ENCODE measurements at regions not wholly inside any gene's neighbourhood (a gene's known extent, or its start where the extent isn't known, plus 50 kb on each side); places are given as distances from the start of the nearest gene placed in this dataset.
"Not testable (repeated sequence)": the region's sequence is repeated elsewhere in the genome, so short reads cannot be mapped to it uniquely, and the experiment has no call there.

DNA sequence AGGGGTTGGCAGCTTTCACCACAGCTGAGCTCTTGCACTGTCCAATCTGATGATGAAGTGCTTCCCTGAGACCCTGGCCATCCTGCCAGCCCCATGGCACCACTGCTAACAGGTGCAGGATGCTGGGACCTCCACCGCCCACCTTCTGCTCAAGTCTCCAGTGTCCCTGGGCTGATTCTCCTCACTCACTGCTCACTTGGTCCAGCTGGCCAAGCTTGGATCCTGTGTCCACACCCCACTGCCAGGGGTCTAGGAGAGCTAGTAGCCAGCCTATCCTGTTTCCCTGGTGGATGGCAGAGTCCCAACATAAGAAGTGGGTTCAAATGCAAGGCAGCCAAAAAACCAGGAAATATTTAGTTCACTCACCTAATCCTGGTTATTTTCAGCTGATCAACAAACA, 217.2 kb upstream of the IRF2BP2 start:
- Mint-ChIP-seq H3K4me3 (no peak overlapping the region), H3K4me1 (peaks cover 44% of the 10 kb centered on the region), H3K9me3 (peaks cover 8% of the 10 kb centered on the region), H3K27ac (no peak overlapping the region), H3K27me3 (ENCODE audit: low read depth, poor library complexity) (peaks cover 16% of the 10 kb centered on the region), H3K36me3 (ENCODE audit: low read depth) (no peaks in the 10 kb centered on the region)
- DNase-seq: no peak
- TF ChIP-seq, protein P1, sequence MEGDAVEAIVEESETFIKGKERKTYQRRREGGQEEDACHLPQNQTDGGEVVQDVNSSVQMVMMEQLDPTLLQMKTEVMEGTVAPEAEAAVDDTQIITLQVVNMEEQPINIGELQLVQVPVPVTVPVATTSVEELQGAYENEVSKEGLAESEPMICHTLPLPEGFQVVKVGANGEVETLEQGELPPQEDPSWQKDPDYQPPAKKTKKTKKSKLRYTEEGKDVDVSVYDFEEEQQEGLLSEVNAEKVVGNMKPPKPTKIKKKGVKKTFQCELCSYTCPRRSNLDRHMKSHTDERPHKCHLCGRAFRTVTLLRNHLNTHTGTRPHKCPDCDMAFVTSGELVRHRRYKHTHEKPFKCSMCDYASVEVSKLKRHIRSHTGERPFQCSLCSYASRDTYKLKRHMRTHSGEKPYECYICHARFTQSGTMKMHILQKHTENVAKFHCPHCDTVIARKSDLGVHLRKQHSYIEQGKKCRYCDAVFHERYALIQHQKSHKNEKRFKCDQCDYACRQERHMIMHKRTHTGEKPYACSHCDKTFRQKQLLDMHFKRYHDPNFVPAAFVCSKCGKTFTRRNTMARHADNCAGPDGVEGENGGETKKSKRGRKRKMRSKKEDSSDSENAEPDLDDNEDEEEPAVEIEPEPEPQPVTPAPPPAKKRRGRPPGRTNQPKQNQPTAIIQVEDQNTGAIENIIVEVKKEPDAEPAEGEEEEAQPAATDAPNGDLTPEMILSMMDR (IDR thresholded peaks at IDR 0.05): no peak

DNA sequence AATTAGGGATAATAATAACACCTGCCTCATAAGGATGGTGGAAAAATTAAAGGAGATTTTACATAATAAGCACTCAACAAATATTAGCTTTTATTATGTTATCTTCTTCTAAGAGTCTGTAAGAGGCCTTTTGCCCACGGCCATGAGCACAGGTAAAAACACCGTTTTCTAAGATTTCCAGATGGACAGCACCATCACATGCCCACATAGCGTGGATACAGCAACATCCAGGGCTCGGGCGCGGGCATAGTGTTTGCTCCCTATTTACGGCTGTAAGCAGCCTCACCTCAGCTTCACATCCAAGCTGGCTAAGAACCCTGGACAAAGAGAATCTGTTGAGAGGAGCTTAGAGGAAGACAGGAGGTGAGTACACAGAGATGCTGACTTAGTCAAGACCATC, 216.4 kb upstream of the IRF2BP2 start:
- Mint-ChIP-seq H3K9me3 (peaks cover 8% of the 10 kb centered on the region), H3K36me3 (ENCODE audit: low read depth) (no peaks in the 10 kb centered on the region), H3K27me3 (ENCODE audit: low read depth, poor library complexity) (peaks cover 16% of the 10 kb centered on the region), H3K4me3 (no peak overlapping the region), H3K4me1 (peaks cover 44% of the 10 kb centered on the region), H3K27ac (no peak overlapping the region)
- TF ChIP-seq, protein P1 (IDR thresholded peaks at IDR 0.05): no peak
- DNase-seq: no peak

DNA sequence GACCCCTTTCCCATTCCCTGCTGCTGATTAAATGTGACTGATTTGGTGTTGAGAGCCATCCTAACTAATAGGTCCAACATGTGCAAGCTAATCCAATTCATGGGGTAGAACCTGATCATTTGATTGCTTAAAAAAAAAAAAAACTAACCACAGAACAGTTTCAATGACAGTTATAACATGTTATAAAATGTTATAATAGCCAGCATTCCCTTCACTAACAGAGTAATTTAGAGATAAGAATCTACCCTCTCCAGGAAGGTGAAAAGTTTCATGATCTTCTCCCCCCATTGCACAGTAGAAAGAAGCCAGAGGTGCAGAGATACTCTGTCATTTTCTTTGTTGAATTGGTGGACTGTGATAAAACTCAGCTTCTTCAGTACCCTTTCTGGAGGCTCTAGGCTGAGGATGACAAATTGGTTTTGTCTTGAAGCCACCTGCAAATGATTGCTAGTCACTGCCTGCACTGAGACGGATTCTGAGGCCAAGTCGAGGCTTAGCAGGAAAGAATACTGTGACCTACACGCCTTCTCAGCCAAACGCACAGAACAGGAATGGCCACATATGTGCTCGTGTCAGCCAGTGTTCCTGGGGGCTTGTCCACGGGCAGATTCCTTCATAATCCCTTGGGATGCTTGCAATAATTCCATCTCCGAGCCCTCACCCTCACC, 215.7 kb upstream of the IRF2BP2 start:
- DNase-seq: no peak
- H3K27ac Mint-ChIP-seq: no peak overlapping the region
- peaks cover 38% of the 10 kb centered on the region for H3K4me1 Mint-ChIP-seq
- H3K36me3 Mint-ChIP-seq (ENCODE audit: low read depth): no peaks in the 10 kb centered on the region
- TF ChIP-seq, protein P1 (IDR thresholded peaks at IDR 0.05): no peak
- peaks cover 15% of the 10 kb centered on the region for H3K27me3 Mint-ChIP-seq (ENCODE audit: low read depth, poor library complexity)
- H3K4me3 Mint-ChIP-seq: no peak overlapping the region
- H3K9me3 Mint-ChIP-seq: peaks cover 8% of the 10 kb centered on the region

DNA sequence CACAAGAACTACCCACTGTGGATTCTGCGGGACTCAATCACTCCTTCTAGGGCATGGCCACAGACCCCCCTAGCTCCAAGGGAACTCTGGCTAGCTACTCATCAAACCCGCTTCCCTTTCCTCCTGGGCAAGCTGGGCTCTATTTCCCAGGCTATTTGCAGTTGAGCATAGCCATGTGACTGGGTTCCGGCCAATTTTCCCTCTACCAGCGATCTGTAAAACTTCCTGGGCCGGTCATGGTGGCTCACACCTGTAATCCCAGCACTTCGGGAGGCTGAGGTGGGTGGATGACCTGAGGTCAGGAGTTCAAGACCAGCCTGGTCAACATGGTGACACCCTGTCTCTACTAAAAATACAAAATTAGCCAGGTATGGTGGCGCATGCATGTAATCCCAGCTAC, 214.9 kb upstream of the IRF2BP2 start:
- H3K27me3 Mint-ChIP-seq (ENCODE audit: low read depth, poor library complexity); H3K4me3 Mint-ChIP-seq; DNase-seq; H3K9me3 Mint-ChIP-seq; H3K27ac Mint-ChIP-seq; H3K36me3 Mint-ChIP-seq (ENCODE audit: low read depth): not testable (repeated sequence)
- H3K4me1 Mint-ChIP-seq: peaks cover 33% of the 10 kb centered on the region

DNA sequence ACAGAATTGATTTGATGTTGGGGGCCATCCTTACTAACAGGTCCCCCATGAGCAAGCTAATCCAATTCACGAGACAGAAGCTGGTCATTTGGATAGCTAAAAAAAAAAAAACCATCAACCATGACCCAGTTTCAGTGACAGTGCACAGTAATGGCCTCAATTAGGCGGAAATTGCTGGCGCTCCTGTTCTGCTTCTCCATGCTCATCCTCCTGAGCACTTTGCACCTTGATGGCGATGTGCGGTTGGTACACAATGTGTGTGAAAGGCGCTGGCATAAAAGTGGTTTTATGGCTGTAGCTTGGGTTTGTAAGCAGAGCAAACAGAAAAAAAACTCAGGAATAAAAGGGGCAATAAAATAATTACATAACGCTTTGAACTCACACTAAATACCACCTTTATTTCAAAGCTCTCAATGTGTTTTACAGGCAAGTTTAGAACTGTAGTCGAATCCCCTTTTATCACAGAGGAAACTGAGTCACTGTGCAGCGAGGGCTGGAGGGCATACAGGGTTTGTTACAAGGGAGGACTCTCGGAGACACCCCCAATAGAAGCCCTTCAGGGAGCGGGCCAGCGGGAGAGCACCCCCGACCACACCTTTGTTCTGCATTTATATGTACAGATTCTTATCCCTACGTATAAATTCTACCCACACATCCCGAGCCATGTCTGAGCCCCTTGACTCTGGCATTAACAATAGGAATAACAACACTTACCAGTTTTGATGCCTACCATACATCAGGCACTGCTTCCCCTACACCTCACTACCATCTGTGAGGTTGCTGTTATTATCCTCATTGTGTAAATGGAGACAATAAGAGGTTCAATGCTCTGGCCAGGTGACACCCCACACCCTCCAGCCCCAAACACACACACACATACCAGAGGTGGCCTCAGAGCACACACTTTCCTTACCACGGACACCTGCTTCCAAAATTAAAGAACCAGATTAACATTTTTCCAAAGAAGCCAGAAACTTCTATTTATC, 213.5 kb upstream of the IRF2BP2 start:
- Mint-ChIP-seq H3K36me3 (ENCODE audit: low read depth) (no peaks in the 10 kb centered on the region), H3K4me3 (no peak overlapping the region), H3K9me3 (no peaks in the 10 kb centered on the region), H3K27ac (no peak overlapping the region), H3K4me1 (peaks cover 33% of the 10 kb centered on the region), H3K27me3 (ENCODE audit: low read depth, poor library complexity) (peaks cover 5% of the 10 kb centered on the region)
- no peak for DNase-seq
- TF ChIP-seq, protein P1 (IDR thresholded peaks at IDR 0.05): no peak

DNA sequence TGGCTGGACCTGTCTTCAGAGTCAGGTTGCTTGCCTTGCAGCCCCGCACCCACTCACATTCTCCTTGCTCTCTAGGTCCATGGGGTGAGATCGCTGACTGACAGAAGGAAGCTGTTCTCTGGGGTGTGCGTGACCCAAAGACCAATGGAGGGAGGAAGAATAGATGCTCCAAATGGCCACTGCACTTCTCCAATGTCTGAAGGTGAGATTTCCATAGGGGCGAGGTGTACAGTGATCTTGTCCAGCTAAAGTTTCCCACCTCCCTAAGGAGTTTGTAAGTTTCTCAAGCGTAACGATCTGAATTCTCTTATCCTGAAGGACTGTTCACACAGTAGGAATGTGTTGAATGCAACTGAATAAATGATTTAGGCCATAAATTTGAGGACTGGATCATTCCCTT, 211.9 kb upstream of the IRF2BP2 start:
- H3K27me3 Mint-ChIP-seq (ENCODE audit: low read depth, poor library complexity): no peaks in the 10 kb centered on the region
- TF ChIP-seq, protein P1 (IDR thresholded peaks at IDR 0.05): no peak
- DNase-seq: no peak
- H3K27ac Mint-ChIP-seq: no peak overlapping the region
- H3K4me3 Mint-ChIP-seq: no peak overlapping the region
- H3K4me1 Mint-ChIP-seq: peaks cover 42% of the 10 kb centered on the region
- H3K36me3 Mint-ChIP-seq (ENCODE audit: low read depth): no peaks in the 10 kb centered on the region
- H3K9me3 Mint-ChIP-seq: no peaks in the 10 kb centered on the region

Data from nephron progenitor cell (in vitro differentiated cells).